ENCODE measurements at regions not wholly inside any gene's neighbourhood (a gene's known extent, or its start where the extent isn't known, plus 50 kb on each side); places are given as distances from the start of the nearest gene placed in this dataset.
A peak's percentile ranks its signal among the peaks of the same experiment; 100 is the strongest.
"Not testable (repeated sequence)": the region's sequence is repeated elsewhere in the genome, so short reads cannot be mapped to it uniquely, and the experiment has no call there.

DNA sequence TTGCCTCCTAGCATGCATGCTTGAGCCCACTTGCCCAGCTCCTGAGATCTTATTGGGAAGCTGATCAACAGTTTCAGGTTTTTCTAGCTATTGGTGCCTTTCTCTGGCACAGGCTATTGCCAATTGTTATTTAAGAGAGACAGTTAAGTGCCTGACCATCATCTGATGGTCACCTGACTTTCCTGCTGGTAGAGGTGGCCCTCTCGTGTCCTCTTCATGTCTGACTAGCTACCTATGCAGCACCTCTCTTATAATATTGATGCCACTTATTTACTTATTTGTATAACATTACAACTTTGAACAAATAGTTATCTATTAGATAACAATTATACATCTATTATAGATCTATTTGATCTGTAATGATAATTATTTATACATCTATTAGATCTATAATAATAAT is 205.9 kb upstream of the SEMA3D start:
- no peak for DNase-seq

DNA sequence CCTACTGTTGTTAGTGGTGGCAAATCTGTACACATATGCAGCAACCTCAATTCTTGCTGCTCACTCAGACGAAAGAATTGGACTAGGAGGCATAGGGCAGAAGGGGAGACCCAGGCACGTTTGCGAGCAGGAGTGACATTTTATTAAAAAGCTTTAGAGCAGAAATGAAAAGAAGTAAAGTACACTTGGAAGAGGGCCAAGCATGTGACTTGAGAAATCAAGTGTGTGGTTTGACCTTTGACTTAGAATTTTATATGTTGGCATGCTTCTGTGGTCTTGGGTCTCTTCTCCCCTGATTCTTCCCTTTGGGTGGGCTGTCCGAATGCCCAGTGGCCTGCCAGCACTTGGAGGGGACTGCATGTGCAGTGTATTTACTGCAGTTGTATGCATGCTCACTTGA is 205.5 kb upstream of the SEMA3D start:
- DNase-seq = no peak

DNA sequence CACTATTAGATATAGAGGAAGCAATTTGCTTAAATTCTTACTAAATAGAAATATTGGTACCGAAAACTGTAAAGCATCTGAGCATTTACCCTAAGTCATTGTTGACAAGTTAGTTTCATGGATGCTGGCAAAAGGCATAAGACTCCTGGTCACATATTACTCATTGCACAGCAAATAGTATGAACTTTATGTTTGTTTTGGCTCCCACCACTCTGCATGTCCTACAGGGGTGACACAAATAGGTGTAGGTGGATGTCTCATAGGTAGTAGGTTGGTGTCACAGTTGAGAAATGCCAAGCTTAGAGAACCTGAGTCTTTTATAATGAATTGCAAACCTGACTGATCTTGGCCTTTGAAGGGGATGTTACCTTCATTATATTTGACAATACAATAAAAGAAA is 199.6 kb upstream of the SEMA3D start:
- no peak for DNase-seq

DNA sequence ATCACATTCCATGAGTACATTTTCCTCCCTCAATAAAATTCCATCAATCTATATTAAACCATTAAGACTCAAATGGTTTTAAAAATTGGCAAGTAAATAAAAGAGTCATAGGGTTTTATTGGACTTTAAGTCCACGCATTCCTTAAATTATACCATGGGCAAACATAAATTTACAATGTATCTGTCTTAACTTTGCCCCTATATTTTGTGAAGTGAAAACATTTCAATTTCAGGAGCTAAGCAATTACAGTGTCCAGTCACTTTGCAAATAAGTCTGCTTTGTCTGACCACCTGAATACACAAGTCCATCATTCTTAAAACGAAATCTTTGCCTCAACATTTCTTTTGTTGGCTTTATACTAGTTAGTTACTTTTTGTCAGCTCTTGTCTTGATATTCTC is 197.5 kb upstream of the SEMA3D start:
- no peak for DNase-seq

DNA sequence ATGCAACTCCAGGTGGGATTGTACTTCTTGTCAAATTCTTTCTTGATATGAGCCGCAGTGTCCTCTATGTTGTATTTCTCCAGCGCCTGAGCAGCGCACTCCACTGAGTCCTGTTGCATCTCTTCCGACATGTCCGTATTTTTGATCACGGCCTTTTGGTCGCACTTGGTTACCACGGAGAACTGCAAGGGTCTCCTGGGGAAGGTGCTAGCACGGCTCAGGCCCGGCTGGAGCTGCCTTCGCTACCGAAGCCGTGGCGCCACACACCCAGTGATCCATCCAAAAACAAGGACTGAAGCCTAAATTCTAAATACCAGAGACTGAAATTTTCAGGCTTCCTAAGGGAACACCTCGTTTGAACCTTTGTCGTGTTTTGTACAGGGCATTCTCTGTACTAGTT is 194.4 kb upstream of the SEMA3D start:
- DNase-seq = no peak

DNA sequence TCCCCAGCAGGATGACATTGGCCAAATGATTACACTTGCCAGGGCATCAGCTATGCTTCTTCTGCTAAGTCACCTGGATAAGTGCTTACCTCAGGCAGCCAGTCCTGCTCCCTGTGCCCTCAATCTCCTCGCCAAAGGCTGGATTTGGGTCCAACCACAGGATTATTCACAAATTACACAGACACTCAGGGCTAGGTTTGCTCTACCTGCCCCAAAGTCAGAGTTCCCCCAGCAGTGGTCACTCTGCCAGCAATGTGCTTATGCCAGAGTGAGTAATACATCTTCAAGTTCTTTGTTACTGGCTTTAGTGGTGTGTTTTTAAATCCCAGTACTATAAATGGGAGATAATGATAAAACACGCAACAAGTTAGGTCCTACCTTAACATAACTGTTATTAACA is 189.7 kb upstream of the SEMA3D start:
- no peak for DNase-seq

DNA sequence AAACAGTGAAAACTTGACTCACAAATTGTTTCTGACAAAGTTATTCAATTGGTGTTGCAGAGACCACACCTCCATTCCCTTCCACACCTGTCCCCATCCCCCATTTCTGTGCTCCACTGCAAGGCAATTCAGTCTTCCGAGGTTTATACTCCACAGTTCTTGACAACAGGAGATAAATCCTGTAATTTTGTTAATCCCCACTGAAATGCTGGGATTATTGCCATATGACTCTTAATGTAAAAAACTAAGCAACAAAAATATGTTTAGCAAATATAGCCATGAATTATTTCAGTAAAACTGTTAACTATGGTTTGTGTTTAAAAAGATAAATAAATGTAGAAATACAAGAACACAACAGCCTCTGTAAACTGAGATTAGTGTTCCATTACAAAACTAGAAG is 170.1 kb upstream of the SEMA3D start:
- no peak for DNase-seq

DNA sequence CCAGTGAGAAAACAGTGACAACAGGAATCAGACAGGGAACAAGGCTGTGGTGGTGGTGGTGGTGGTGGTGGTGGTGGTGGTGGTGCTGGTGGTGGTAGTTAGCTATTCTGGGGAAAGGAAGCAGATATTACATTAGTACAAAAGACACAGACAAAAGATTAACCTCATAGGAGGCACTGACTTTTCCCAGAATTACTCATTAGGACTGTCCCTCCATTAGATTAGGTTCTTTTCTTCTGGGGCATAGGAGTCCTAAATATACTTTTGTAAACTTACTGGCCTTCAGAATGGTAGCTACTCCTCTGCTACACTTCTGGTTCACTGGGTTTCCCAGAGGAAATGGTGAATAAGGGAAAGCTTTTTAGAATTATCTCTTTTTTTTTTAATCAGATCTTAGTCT is 156.6 kb upstream of the SEMA3D start:
- no peak for DNase-seq

DNA sequence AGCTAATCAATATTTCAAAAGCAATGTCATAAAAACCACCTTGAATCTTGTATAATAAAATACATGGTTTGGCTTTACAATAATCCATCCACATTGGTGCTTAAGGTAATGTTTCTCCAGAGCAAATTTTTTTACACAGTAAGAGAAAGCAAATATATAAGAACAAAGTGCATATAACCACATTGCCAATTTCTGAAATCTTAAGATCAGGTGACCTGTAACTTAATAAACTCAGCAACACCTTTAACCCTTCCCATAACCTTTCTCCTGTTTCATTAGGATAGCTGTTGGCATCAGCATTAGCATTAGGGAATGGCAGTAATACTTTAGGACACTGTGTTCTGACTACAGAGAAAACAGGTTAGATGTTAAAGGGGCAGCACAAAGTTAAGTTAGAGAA is 155.9 kb upstream of the SEMA3D start:
- DNase-seq = no peak

DNA sequence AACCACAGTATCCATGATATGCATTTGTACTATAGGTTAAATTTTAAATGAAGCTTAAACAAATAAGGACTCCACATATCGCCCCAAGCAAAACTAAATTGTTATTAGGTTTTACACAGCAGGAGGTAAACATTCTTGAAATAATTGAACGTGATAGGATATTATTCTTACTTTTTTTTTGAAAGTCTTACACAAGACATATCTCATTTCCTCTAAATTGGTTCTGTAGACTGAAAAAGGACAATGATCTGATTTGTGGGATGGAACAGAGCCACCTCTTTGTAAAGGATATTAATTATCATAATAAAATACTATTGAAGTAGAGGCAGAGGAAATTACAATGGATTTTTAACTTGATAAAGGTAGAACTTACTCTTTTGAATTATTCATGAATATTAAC is 155.1 kb upstream of the SEMA3D start:
- no peak for DNase-seq

DNA sequence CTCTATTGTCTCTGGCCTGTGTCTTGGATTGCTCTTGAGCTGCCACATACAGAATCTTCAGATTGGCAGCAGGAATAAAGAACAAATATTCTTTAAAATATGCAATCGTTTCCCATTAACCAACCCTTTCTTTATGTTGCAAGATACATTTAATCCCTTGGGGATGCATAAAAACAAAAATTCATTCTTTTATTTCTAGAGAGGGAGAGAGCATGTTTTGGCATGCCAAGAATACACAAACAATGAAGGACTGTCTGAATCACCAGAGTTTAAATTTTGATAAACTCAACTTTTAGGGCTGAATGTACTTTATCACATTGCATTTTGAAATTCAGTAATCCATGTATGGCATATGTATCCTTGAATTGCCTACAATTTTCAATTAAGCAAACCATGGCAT is 154.3 kb upstream of the SEMA3D start:
- no peak for DNase-seq

DNA sequence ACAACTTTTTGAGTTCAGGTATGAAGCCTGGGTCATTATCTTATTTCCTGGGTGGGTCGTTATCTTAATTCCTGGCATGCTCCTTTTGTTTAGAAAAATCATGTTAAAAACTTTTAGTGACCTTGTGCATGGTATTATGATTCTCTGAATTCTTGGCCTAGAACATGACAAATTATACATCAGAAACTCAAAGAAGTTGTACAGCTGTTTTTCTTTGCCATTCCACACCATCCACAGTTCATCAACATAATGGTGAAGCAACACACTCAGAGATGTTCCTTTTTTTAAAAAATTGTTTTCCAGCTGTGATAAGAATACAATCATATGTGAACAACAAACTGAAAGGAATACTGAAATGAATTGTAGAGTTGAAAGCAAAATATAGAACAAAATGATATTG is 149.2 kb upstream of the SEMA3D start:
- DNase-seq = no peak

DNA sequence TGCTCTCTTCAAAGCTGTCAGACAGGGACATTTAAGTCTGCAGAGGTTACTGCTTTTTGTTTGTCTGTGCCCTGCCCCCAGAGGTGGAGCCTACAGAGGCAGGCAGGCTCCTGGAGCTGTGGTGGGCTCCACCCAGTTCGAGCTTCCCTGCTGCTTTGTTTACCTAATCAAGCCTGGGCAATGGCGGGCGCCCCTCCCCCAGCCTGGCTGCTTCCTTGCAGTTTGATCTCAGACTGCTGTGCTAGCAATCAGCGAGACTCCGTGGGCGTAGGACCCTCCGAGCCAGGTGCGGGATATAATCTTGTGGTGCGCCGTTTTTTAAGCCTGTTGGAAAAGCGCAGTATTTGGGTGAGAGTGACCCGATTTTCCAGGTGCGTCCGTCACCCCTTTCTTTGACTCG is 148.3 kb upstream of the SEMA3D start:
- DNase-seq = not testable (repeated sequence)

DNA sequence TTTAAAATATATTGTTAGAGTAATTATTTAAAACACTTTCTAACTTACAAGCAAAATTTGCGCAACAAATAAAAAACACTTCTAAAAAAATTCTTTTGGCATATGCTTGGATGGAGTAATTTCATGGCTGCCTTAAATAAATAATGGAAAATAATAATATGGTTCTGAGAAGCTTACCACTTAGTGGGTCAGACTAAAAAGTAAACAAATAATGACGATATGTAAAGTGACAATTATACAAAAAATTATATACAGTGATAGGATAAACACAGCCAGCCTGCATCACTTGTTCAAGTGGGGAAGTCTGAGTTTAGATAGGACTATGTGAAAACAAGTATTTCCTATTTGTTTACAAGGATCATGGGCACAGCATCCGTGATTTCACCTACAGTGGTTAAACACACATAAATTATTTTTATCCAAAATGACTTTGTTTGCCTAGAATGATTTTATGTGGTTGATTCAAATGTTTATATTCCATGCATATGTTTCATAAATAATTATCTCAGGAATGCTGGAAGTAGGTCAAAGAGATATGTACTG is 141.7 kb upstream of the SEMA3D start:
- DNase-seq = no peak

DNA sequence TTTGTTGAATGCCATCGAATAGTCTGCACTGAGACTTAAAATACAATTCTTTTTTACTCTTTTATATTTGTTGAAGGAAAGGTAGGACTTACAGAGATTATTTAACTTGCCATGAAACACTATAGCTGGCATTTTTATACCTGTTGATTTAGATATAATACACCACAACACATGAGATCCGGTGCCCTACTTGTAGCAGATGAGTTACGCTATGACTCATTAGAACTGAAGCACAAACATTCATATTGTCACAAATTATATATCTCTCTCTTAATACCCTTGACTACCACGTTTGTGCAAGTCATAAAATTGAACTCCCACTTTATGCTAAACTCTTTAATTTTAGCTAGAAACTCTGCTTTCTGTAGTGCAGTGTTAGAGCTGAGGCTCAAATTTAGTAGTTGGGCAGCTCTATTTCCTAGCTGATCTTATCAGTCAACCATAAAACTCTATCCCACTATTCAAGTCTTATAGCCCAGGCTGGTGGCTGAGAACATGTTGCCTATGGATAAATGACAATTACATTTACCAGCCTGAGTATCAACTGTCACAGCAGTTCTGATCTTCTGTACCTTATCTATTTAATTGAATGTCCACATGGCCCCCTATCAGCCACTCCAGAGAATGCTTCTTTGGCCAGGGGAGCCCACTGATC is 137.4 kb upstream of the SEMA3D start:
- no peak for DNase-seq

DNA sequence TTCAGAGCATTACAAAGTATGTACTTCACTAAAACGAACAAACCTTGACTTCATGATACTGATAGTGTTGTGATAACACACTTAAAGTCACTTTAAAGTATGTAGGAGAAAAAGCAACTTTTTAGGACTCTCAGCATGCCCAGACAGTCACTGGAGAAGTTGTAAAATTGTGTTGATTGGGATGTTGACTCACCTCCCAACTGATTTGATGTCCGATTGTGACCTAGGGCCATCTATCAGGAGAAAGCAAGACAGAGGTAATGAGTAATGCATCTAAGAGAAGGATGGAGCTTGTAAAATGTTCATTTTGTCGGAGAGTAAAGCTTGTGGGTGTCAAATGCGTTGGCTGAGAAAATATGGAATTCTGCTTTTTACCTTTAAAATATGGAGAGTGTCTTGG is 135.4 kb upstream of the SEMA3D start:
- no peak for DNase-seq

DNA sequence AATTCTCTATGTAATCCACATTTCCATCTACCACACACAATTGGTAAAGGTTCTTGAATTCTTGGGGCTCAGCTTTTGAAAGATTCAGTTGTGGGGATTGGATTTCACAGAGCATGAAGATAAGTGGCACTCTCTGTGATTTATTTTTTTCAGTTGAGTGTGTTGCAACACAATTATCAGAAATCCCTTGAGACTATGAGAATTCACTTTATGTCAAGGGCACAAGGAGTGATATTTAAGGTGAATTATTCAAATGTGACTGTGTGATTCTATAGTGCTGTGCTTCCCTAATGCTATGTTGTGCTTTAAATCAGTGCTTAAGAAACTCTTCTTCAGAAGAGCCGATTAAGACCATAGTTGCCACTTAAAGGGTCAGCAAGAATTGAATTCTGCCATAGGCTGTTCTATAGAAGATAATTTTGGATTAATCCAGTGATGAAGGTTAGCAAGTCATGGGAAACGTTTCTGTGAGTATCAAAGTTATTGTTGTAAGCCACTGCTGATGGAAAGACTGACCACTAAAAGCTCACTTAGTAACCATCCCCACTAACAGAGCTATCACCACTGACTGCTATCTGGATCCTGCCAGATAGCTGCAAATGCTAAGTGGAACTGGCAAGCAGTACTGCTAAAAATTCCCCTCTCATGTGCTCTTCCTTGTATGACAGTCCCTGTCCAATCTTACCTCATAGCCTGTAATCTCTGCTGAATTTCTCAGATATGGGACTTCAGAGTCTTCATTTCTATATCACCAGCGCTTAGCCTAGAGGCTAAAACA is 134.0 kb upstream of the SEMA3D start:
- peak; percentile 76 to 78 for DNase-seq

DNA sequence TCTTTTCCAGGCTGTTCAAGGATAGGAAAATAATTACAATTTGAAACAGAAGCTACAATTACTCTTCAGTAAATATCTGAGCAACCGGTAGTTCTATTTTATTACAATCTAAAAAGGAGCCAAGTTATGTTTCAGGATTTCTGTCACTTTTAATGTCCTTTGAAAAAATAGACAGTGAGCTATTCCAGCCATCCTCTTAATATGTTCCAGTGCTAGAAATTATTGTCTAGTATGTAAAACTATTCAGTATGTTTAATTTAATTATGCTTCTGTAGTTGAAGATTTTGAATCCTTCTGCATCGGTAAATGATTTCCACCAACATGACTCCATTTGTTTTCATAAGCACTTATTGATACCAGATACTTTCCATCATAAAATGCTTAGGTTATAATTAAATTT is 129.6 kb upstream of the SEMA3D start:
- DNase-seq = no peak

DNA sequence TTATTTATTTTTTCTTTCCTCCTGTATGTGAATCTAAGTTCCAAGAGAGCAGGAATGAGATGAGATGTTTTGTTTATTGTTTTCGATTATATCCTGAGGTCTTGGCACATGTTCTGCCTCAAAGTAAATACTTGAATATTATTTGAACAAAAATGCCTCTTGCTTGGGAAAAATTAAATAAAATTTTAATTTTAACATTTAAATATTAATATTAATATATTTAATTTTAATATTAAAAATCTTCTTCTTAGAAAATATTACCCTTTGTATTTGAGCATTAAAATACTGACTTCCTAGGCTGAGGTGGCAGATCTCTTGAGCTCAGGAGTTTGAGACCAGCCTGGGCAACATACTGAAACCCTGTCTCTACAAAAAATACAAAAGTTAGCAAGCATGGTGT is 123.4 kb upstream of the SEMA3D start:
- no peak for DNase-seq

DNA sequence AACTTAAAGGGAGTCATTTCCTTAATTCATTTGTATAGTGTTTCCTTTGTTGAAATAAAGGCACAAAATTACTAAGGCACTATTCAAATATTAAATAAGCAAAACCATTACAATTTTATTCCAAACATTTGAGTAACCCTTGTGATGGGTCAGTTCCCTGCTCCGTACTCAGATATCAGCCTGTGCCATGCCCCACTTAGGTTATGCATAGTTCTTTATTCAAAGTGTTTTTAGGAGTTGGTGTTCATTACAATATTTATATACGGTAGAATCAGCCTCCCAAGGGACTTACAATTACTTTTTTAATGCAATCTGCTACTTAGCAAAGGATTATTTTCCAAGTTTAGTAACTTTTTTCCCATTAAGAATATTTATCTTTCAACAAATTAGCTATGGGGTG is 119.3 kb upstream of the SEMA3D start:
- DNase-seq = no peak

DNA sequence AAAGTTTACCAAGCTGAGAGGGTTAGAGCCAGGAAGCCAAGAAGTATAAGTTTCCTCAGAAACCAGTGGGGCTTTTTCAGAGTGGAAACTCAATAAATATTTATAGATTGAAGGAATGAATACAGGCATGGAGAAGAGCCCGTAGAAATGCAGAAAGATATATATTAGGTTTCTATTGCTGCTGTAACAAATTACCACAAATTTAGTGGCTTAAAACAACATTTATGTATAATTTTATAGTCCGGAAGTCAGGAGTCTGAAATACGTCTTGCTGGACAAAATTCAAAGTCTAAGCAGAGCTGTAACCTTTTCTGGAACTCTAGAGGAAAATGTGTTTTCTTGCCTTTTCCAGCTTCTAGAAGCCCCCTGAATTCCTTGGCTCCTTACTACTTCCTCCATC is 107.3 kb upstream of the SEMA3D start:
- no peak for DNase-seq

DNA sequence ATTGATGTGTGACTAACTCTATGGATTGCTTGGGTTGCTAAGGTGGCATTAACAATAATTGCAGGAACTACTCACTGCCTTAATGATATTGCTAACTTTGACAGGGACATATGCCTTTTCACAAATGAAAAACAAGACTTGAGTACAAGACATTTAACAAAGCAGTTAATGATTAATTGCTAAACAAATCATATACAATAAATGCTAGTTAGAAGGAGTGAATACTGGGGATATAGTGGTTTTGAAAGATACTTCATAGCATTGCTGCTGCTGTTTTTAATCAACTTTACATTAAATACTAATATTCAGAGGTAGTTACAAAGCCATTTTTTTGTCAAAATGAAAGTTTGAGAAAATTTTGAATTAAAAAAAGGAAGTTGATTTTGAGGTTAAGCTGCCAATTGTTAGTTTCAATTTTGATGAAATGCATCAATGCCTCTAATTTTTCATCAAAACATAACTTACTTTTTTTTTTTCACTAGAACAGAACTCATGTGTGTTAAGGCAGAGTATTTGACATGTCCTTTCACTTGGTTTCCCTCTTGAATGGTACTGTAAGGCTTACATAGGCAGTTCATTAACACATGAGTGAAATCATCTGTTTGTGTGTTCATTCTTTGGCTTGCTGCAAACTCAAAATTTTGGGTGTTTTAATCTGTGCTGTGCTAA is 106.2 kb upstream of the SEMA3D start:
- no peak for DNase-seq

DNA sequence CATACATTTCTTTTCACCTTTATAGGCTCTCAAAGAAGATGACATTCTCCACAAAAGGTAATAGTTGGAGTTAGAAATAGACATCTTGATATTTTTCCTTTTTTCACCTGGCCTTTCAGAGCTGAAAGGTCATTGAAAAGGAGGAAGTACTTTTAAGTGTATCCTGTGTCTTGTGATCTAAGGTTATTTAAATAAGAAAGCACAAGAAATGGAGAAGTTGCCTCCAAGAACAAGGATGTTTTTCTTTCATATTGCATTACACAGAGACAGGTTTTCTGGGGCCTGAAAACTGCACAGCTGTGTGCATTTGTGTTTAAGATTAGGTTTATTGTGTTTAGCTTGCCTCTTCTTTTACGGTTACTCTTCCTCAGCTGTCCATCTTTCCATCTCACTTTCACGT is 103.4 kb upstream of the SEMA3D start:
- no peak for DNase-seq

DNA sequence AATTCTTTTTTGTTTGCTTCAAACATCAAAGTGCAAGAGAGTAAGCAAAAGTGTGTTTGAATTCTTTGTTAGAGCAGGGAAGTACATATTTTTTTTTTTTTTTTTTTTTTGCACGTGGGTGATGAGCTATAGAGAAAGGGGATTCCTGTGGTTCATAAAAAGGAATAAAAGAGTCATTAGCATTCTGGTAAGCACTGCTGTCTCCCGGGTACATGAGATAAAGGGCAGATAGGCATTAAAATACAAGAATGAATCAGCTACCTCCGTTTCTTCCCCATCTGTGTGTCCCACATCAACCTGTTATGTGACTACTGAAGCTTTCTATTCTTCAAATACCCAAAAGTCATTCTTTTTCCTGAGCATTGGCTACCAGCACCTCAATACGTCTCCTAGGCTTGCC is 102.4 kb upstream of the SEMA3D start:
- no peak for DNase-seq

All from NCI-H187 (cell line).